Dermis blood vessel endothelial cell (primary cell): ENCODE measurements at regions not wholly inside any gene's neighbourhood (a gene's known extent, or its start where the extent isn't known, plus 50 kb on each side); places are given as distances from the start of the nearest gene placed in this dataset.
"Not testable (repeated sequence)": the region's sequence is repeated elsewhere in the genome, so short reads cannot be mapped to it uniquely, and the experiment has no call there.

Experiments used
- DNase-seq: peaks from one replicate; pipeline ENCODE4 v3.0.0; 2010

GRCh38 chr2:201946746-201947145, 86.9 kb upstream of the FZD7 start:
- DNase-seq: not testable (repeated sequence)

- DNase-seq: no peak
These were observed 86.4 kb upstream of the FZD7 start for GRCh38 chr2:201947287-201947686.

GRCh38 chr2:201949181-201949926, 84.3 kb upstream of the FZD7 start:
- peak; percentile 2 for DNase-seq

GRCh38 chr2:201949927-201950246, 83.8 kb upstream of the FZD7 start:
- DNase-seq: no peak

- no peak for DNase-seq
These were observed 83.0 kb upstream of the FZD7 start for GRCh38 chr2:201950606-201951005.

- no peak for DNase-seq
These were observed 81.5 kb upstream of the FZD7 start for GRCh38 chr2:201952187-201952586.

- DNase-seq: no peak
These were observed 80.3 kb upstream of the FZD7 start for GRCh38 chr2:201953396-201953795.

- DNase-seq: no peak
These were observed 79.8 kb upstream of the FZD7 start for GRCh38 chr2:201953880-201954279.

- DNase-seq: no peak
These were observed 78.4 kb upstream of the FZD7 start for GRCh38 chr2:201955231-201955630.

GRCh38 chr2:201955702-201956141, 77.9 kb upstream of the FZD7 start:
- no peak for DNase-seq

- DNase-seq: no peak
These were observed 77.3 kb upstream of the FZD7 start for GRCh38 chr2:201956361-201956760.

GRCh38 chr2:201957091-201957490, 76.6 kb upstream of the FZD7 start:
- DNase-seq: no peak

GRCh38 chr2:201959198-201959597, 74.5 kb upstream of the FZD7 start:
- DNase-seq: no peak

GRCh38 chr2:201959626-201960025, 74.0 kb upstream of the FZD7 start:
- no peak for DNase-seq

- DNase-seq: no peak
These were observed 73.3 kb upstream of the FZD7 start for GRCh38 chr2:201960305-201960704.

- DNase-seq: no peak
These were observed 72.3 kb upstream of the FZD7 start for GRCh38 chr2:201961401-201961800.

GRCh38 chr2:201962774-201963562, 70.7 kb upstream of the FZD7 start:
- no peak for DNase-seq

- DNase-seq: no peak
These were observed 69.6 kb upstream of the FZD7 start for GRCh38 chr2:201964011-201964410.

- peak; percentile 62 for DNase-seq
These were observed 68.9 kb upstream of the FZD7 start for GRCh38 chr2:201964631-201965206.

- no peak for DNase-seq
These were observed 68.1 kb upstream of the FZD7 start for GRCh38 chr2:201965550-201965949.

- DNase-seq: no peak
These were observed 66.8 kb upstream of the FZD7 start for GRCh38 chr2:201966691-201967438.

GRCh38 chr2:201968050-201968449, 65.6 kb upstream of the FZD7 start:
- DNase-seq: no peak

- DNase-seq: no peak
These were observed 65.2 kb upstream of the FZD7 start for GRCh38 chr2:201968476-201968875.
